NCI-H226 (cell line): ENCODE measurements at regions not wholly inside any gene's neighbourhood (a gene's known extent, or its start where the extent isn't known, plus 50 kb on each side); places are given as distances from the start of the nearest gene placed in this dataset.
"Not testable (repeated sequence)": the region's sequence is repeated elsewhere in the genome, so short reads cannot be mapped to it uniquely, and the experiment has no call there.

Experiments
- DNase-seq: peaks from one replicate; pipeline ENCODE4 v3.0.0-alpha.2; 2015

DNA sequence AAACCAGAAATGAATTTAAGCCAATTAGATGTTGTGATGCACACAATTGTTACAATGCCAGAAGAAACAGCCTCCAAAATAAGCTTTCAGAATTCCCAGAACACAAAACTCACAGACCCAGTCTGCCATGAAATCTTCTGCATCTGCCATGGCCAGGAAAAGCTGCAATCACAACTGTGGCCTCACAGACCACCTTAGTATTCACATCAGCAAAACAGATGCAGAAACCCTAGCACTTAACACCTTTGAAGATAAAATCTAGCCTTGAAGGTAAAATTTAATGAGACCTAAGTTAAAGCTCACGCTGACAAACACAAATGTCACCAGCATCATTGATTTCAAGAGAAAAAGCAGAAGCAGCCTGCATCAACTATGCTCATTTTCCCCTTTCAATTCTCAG, 566.8 kb upstream of the TMPRSS15 start:
- DNase-seq: no peak

DNA sequence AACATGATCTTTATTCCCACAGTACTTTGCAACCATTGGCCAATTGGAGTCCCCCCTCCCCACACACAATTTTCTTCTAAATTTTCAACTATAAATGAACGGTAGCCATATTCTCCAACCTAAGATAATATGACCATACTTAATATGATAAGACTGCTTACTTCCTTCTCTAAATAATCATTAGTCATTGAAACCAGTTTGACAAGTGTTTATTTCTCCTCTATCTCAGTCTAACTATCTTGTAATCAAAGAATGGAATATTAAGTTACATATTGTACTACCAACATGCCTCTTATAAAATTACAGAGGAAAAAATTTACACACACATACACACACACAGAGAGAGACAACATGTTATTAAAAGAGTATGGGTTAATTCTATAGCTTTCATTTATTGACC, 567.4 kb upstream of the TMPRSS15 start:
- DNase-seq: no peak

DNA sequence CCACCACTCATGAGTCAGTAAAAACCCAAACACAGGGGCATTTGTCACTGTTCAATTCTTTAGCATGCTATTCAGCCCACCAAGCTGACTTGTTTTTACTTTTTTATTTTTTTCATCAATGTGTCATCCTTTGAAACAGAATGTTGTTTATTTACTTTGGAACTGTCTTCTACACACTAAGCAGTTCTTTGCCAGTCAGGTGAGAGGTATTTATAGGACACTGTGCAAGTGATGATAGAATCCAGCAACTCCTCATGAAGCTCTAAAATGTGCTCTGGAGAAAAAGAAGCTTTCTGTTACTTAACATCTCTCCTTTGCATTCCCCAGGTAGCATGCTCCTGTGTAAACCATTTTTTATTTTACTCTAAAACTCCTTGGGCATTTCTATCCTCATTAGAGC, 582.0 kb upstream of the TMPRSS15 start:
- no peak for DNase-seq

DNA sequence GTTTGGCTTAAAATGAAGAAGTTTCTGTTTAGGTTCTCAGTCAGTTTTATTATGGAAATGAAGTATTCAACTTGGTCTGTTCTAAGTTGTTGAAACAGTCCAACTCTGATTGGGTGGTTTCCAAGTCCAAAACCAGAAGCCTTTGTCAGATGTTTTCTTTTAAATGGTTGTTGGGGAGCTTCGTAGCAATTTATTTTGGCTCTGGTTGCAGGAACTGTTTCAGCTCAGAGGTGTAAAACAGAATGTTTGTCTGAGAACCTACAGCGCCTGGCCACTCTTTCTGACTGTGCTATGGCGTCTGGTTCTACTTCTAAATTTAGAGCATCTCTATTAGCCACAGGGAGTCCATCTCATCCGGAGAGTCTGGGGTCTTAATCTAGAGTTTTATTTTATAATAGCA, 582.6 kb upstream of the TMPRSS15 start:
- DNase-seq: no peak

DNA sequence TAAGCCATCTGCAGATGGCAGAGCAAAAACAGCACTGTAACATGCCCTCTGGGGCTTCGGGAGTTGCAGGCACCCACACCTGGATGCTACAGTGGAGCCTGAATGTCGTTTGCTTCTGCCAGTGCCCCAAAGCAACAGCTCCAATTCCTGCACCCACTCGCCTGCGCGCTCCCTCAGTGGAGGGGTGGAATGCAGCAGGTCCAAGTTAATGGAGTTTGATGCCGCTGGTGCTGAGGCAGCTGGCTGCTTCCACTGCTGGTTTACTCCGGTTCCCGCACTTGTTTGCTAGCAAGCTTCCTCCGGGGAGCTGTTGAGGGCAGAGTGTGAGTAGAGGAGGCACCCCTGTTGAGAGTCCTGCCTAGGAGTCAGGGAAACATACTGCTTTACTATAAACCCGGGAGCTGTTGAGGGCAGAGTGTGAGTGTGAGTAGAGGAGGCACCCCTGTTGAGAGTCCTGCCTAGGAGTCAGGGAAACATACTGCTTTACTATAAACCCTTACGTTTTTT, 584.0 kb upstream of the TMPRSS15 start:
- no peak for DNase-seq

DNA sequence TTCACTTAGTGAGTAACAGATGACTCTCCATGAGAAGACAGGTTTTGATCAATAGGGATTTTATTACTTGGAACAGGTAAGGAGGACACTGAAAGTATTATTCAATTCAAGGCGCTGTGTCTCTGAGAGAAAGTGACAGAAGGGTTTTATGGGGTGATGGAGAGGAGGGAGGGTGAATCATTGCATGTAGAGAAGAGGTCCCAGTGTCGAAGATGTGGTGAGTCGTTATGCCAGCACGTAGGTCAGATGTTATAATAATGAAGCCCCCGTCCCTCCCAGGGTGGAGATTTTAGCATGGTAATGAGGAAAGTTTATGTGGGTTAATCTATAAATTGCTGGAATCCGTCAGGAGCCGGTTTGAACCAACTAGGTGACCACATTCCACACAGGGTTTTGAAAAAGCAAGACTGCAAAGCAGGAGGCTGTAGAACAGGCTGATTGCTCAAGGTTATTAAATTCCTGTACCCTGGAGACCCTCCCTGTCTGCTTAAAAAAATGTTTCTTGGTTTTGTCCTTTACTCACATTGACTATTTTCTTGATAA, 586.4 kb upstream of the TMPRSS15 start:
- no peak for DNase-seq

DNA sequence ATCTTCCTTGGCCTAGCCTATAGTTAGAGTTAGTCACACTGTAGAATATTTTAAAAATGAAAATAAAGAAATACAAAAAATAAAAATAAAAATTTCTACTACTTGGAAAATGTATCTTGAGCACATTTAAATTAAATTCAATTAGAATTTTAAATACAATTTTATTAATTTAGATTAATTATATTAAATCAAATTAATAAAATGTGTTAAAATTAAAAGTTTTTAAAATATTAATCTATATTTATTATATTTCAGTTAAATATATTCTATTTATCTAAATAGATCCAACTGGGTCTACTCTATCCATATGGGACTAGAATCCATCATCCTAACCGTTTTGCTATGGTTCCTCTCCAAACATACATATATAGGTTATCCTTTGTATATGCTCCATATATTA, 588.3 kb upstream of the TMPRSS15 start:
- no peak for DNase-seq

DNA sequence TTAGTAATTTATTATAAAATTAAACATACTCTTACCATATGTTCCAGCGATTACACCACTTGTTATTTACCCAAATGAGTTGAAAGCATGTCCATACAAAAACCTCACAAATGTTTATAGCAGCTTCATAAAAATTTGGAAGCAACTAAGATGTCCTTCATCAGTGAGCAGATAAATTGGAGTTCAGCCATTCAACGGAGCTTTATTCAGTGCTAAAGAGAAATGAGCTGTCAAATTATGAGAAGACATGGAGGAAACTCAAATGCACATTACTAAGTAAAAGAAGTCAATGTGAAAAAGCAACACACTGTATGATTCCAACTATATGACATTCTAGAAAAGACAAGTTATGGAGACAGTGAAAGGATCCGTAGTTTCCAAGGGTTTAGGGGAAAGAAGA, 606.7 kb upstream of the TMPRSS15 start:
- DNase-seq: no peak

DNA sequence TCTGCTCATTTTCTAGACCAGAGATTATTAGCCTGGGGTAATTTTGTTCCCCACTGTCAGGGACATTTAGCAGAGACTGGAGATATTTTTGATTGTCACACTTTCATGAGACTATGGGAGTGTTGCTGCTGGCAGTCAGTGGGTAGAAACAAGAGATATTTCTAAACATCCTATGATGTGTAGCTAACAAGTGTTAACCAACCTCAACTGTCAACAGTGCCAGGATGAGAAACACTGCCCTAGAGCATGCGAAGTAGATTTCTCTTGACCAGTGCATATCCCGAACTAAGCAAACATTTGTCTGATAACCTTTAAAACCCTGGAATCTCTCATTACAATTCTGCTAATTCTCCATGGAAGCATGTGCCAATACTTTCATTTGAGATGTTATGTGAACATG, 607.4 kb upstream of the TMPRSS15 start:
- no peak for DNase-seq

DNA sequence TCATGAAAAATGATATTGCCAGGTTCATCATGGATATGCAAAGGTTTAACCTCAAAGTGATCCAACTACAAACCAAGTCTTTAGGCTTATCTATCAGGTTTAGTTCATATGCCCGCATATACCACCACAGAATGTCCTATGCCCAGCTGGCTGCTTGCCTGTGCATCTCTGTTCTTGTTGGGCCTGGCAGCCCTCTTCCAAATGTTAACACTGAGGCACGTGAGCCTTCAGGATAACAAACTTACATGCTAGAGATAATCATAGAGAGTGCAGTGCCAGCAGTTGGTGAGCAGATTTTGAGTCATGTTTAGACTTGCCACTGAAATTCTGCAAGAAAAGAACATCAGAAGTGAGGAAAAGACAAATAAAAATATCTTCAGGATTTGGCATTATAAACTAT, 607.9 kb upstream of the TMPRSS15 start:
- DNase-seq: no peak

DNA sequence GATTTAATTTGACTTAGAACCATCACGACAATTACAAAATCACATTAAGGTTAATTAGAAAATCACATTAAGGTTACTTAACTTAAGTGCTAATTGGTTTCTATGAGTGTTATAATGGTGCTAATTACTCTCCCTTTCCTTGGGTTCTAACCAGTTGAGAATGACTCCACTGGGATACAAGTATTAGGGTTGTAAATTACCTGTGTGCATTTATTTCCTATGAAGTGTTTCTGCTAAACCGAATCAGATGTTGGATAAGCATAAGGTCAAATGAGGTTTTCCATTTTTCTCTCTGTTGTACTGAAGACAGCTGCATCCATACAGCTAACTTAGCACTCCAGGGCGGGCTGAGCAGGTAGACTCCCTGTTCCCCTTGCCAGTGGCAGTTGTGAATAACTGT, 610.3 kb upstream of the TMPRSS15 start:
- DNase-seq: no peak

DNA sequence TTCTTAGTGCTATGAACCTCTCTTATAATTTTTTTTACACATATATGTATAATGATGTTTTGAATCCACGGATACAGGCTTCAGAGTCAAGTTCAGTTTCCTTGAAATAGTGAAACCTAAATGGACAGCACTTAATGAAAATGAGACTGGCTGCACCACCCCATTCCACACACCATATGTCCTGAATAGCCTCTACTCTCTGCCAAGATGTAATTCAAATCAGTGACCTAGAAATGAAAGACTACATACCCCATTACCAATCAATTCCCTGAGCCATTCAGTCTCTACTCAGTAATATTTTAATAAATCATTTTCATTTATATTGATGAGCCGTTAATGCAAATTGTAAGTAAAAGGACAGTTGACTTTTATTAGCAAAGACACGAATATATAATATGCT, 614.9 kb upstream of the TMPRSS15 start:
- no peak for DNase-seq

DNA sequence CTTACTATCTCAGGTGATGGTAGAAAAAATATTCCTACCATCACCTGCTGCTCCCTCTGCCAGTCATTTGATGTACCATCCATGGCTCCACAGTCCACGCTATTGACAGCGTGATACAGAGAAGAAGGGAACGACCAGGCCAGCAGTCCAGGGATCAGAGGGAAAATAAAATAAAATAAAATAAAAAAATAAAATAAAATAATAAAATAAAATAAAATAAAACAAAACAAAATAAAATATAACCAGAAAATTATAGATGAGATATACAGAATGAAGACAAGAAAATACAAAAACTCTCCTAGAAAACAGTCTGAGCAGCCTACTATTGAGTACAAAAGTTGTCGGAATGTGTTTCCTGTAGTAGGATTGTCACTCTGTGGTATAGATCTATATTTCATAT, 619.4 kb upstream of the TMPRSS15 start:
- no peak for DNase-seq

DNA sequence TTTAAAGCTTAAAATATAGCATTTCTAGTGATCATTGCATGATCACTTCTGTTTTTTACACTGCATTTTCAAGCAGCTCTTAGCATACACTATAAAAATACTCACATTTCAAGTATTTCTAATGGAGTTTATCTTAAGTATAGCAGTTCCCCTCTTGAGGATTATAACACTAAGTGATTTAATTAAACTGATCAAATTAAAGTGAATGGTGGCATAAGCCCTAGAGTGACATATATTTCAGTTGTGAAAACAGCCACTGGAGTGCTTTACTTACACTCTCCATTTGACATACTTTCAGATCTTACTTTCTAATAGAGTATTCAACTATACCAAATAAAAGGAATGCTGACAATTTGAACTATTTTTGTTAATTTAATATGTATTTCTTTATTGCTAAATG, 623.3 kb upstream of the TMPRSS15 start:
- DNase-seq: no peak

DNA sequence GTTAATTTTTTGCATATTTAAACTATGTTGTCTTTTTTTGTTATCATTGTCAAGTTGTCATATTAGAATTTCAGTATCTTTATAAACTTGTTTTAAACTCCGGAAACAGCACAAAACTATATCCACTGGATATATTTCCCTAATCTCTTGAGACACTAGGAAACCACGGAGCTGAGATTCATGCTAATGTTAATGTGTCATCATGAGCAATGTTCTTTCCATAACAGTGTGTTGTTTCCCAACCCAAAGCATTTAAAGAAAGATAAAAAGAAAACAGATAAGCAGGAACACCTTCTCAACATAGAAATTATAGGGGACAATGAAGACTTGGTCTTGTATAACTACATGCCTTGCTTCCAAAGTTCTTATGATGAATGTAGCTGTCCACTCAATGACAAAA, 626.2 kb upstream of the TMPRSS15 start:
- DNase-seq: peak; percentile 73

DNA sequence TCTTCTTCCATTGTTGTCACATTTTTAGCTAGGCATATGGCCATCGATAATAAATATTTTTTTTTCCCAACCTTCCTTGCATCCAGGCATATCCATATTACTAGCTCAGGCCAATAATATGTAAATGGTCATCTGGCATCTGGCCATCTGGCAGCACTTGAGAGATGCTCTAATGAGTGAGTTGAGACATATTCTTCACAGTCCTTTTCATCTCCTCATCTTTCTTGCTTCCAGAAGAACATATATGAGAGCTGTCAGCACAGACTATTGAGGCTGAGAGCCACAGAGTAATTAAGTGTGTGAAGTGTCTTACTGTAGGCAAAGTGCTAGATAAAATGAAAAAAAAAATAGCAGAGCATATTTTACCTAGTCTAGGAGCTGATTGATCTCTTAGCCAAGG, 628.4 kb upstream of the TMPRSS15 start:
- no peak for DNase-seq

DNA sequence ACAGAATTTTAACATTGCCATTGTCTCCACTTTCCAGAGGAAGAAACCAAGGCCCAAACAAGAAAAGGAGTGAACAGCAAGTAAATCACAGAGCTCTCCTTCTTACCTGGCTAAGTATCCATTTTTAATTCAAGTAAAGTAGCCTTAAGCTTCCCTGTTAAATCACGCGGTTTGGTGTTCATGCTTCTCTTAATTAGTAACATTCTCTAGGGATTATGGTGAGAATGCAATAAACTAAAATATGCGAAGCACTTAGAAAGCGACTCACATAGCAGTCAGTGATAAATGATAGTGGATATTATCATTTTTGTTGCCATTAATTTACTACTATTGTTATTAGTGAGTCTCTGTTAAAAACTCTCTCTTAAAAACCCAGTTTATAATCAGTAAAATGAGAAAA, 630.5 kb upstream of the TMPRSS15 start:
- DNase-seq: no peak

DNA sequence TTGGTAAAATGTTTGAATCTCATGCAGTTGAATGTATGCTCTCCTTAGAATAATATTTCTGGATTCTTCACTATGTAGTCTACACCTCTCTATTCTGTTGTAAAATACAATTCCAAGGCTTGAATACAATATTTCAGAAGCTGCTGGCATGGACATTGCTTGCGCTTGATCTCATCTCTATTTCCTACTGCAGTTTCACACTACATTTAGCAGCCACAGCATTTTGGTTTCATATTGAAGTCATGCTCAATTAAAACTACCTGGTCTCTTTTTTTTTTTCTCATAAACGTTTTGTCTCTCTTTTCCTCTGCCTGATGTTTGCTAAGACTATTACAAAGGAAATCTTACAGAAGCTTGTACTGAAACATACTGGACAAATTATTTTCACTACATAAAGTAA, 631.0 kb upstream of the TMPRSS15 start:
- DNase-seq: no peak

DNA sequence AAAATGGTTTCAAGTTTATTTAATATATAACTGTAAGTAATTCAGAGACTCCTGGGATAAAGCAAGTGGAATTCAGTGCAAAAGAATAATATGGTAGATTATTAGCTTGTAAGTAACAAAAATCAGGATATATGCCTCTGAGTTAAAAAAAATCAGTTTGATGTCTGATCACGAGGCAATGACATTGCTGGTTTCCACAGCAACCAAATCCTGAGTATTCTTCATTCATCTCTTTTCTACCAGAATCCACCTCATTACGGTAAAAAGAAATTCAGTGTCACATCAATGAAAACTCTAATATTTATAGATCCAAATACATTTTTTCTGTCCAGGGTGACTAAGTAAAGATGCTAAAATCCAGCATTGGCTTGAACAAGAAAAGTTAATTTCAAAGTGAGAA, 642.3 kb upstream of the TMPRSS15 start:
- no peak for DNase-seq

DNA sequence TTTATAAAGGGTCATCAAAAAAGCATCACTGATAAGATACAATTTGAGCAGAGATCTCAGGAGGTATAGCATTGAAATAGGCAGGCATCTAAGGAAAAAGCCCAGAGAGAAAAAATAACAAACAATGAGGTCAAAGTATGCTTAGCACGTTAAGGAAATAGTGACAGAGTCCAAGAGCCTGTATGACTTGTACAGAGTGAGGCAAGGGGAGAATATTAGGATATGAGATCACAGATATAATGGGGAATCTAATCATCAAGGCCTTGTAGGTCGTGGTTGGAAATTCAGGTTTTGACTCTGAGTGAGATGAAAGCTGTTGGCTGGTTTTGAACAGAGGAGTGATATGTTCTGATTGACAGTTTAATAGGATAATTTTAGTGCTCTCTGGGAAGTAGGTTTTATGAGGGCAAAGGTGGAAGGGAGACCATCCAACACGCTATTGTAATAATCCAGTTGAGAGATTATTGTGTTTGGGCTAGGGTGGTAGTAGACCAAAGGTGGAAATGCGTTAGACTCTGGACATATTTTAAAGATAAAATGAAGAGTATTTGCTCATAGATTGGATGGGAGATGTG, 644.6 kb upstream of the TMPRSS15 start:
- peak; percentile 43 for DNase-seq

DNA sequence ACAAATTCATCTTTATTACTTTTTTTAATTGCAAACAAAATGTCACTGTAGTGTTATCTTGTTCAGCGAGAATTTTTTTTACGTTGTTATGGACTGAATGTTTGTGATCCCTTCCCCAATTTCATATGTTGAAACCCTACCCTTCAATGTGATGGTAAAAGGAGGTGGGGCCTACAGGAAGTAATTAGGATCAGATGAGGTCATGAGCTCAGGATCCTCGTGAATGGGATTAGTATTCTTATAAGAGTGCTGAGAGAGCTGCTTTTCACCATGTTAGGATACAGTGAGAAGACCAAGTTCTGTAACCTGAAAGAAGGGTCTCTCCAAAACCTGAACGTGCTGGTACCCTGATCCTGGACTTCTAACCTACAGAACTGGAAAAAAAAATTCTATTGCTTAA, 646.0 kb upstream of the TMPRSS15 start:
- no peak for DNase-seq

DNA sequence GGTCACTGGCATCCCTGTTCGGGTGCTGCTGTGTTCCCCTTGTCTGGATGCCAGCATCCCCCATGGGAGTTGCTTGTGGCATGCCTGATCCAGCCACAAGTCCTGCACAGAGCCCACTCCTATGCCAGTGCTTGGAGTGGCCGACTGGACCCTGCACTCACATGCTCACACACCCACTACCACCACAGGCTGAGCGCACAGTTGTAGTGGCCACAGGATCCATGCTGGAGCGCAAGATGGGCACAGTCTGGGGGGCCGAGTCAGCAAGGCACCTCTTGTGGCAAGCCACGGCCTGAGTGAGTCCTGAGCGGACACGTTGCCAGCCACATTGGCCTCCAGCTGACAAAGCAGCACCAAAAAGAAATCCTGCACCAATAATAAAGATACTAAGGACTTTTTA, 661.6 kb upstream of the TMPRSS15 start:
- no peak for DNase-seq

DNA sequence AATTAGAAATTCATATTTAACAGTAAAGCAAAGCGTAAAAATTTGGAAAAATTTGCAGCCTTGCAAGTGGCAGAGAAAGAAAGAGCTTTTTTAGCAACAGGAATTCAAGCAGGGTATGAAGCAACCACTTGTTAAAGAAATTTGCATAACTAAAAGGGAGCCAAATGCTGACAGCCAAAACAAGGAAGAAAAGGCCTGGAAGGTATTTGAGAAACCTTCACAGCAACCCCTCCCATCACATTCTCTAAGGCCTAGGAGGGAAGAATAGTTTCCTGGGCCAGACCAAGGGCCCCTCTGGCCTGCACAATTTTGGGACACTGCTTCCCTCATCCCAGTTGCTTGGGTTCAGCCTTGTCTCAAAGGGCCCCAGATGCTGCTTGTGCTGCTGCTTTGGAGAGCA, 672.4 kb upstream of the TMPRSS15 start:
- DNase-seq: no peak

DNA sequence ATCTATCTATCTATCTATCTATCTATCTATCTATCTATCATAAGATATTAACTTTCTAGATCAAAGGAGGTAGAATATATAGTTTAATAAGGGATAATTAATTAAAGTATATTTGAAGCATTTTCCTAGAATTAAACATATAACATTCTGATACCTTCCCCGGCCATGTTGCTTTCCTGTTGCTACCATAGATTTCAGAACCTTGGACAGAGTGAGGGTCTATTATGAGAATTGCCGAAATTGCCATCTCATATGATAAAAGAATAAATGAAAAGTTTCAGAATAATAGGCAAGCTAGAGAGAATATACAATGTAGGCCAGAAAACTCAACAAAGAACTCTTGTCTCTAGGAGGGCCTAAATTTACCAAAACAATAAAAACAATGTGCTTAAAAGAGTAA, 706.1 kb upstream of the TMPRSS15 start:
- no peak for DNase-seq

DNA sequence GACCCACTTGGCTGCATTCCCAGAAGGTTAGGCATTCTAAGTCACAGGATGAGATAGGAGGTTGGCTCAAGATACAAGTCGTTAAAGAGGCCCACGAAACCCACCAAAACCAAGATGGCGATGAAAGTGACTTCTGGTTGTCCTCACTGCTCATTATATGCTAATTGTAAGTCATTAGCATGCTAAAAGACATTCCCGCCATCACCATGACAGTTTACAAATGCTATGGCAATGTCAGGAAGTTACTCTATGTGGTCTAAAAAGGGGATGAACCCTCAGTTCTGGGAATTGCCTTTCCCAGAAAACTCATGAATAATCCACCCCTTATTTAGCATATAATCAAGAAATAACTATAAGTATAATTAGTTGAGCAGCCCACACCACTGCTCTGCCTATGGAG, 715.7 kb upstream of the TMPRSS15 start:
- not testable (repeated sequence) for DNase-seq

DNA sequence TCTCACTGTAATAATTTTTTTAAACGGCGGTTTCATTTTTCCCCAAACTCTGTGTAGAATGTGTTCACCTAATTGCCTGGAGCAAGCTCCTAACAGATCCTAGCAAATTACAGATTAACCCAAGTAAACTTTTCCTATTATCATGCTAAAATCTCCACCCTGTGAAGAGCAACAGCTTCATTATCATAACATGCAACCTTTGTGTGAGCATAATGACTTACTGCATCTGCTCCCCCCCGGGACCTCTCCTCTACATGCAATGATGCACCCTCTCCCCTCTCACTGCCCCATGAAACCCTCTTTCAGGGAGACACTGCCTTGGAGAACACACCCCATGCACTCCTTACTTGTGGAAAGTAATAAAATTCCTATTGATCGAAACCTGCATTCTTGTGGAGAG, 717.0 kb upstream of the TMPRSS15 start:
- DNase-seq: no peak
